Loucy (cell line): ENCODE measurements at regions not wholly inside any gene's neighbourhood (a gene's known extent, or its start where the extent isn't known, plus 50 kb on each side); places are given as distances from the start of the nearest gene placed in this dataset.

Experiments used
- H2AFZ ChIP-seq: fragments of 200-600 bp; sonication (generic); 2 replicates; pipeline ENCODE4 v1.6.0; 2016; ENCODE audit warnings: antibody characterized with exemption, mild to moderate bottlenecking, low read length, moderate library complexity
- H3F3A ChIP-seq: fragments of 200-600 bp; 2 replicates; pipeline ENCODE4 v1.6.0; 2016; ENCODE audit warnings: antibody characterized with exemption, low read depth, mild to moderate bottlenecking
- H3K27me3 ChIP-seq: fragments of 200-600 bp; sonication (generic); 2 replicates; pipeline ENCODE4 v1.6.1; 2014; ENCODE audit warnings: low read length, mild to moderate bottlenecking; ENCODE audit not compliant: insufficient read depth, poor library complexity, severe bottlenecking
- H3K36me3 ChIP-seq: fragments of 200-600 bp; sonication (generic); 2 replicates; pipeline ENCODE4 v1.6.1; 2016; ENCODE audit warnings: low read length; ENCODE audit not compliant: insufficient read depth
- H3K4me1 ChIP-seq: fragments of 200-600 bp; sonication (generic); 2 replicates; pipeline ENCODE4 v1.5.1; 2014; ENCODE audit warnings: low read length, mild to moderate bottlenecking; ENCODE audit not compliant: insufficient read depth, poor library complexity, severe bottlenecking
- H3K4me2 ChIP-seq: fragments of 200-600 bp; sonication (generic); 2 replicates; pipeline ENCODE4 v1.6.0; 2014; ENCODE audit warnings: antibody characterized with exemption, low read length, low read depth, mild to moderate bottlenecking; ENCODE audit not compliant: poor library complexity, severe bottlenecking
- H3K4me3 ChIP-seq: fragments of 200-600 bp; sonication (generic); 2 replicates; pipeline ENCODE4 v1.5.1; 2014; ENCODE audit warnings: low read length, mild to moderate bottlenecking, mixed read lengths; ENCODE audit not compliant: poor library complexity, severe bottlenecking
- H3K79me2 ChIP-seq: fragments of 200-600 bp; sonication (generic); 2 replicates; pipeline ENCODE4 v1.6.1; 2014; ENCODE audit warnings: low read length; ENCODE audit not compliant: insufficient read depth
- H3K9ac ChIP-seq: fragments of 200-600 bp; sonication (generic); 2 replicates; pipeline ENCODE4 v1.6.0; 2014; ENCODE audit warnings: mild to moderate bottlenecking, low read depth, low read length, moderate library complexity; ENCODE audit not compliant: poor library complexity, severe bottlenecking
- H3K9me2 ChIP-seq: fragments of 200-600 bp; sonication (generic); replicated peaks from 2 replicates; pipeline ENCODE4 v1.6.1; 2016; ENCODE audit warnings: low read depth, low read length, mixed read lengths
- H3K9me3 ChIP-seq: fragments of 200-600 bp; sonication (generic); 2 replicates; pipeline ENCODE4 v1.6.1; 2014; ENCODE audit warnings: mild to moderate bottlenecking, antibody characterized with exemption, low read length, low read depth; ENCODE audit not compliant: insufficient read depth
- H4K20me1 ChIP-seq: fragments of 200-600 bp; sonication (generic); 2 replicates; pipeline ENCODE4 v1.6.0; 2014; ENCODE audit warnings: antibody characterized with exemption, low read length, mild to moderate bottlenecking; ENCODE audit not compliant: insufficient read depth, poor library complexity, severe bottlenecking
- CTCF ChIP-seq: fragments of 200-600 bp; sonication (generic); conservative IDR thresholded peaks from 2 replicates; pipeline ENCODE4 v1.5.1; 2014; ENCODE audit warnings: mild to moderate bottlenecking, antibody characterized with exemption, low read length
- EZH2phosphoT487 ChIP-seq: fragments of 200-600 bp; IDR thresholded peaks from 2 replicates; pipeline ENCODE4 v1.6.1; 2018; ENCODE audit warnings: antibody characterized with exemption, mild to moderate bottlenecking, moderate library complexity, borderline replicate concordance

GRCh38 chr3:23083701-23084100 is 119.4 kb upstream of the UBE2E2 start:
- H3K79me2 ChIP-seq, result no peaks in the 10 kb centered on the region
- H3K27me3 ChIP-seq, result no peaks in the 10 kb centered on the region
- no peaks in the 10 kb centered on the region for H3K9me3 ChIP-seq
- TF ChIP-seq EZH2phosphoT487, result no peak
- TF ChIP-seq CTCF, result no peak
- peaks cover 5% of the 10 kb centered on the region for H3K4me1 ChIP-seq
- H2AFZ ChIP-seq, result no peak overlapping the region
- H3K9ac ChIP-seq, result no peak overlapping the region
- H3K36me3 ChIP-seq, result no peaks in the 10 kb centered on the region
- H3K4me3 ChIP-seq, result no peak overlapping the region
- no peaks in the 10 kb centered on the region for H3K9me2 ChIP-seq
- no peaks in the 10 kb centered on the region for H3F3A ChIP-seq
- no peak overlapping the region for H3K4me2 ChIP-seq
- H4K20me1 ChIP-seq, result no peaks in the 10 kb centered on the region

- no peaks in the 10 kb centered on the region for H3K79me2 ChIP-seq
- H3K9me2 ChIP-seq, result no peaks in the 10 kb centered on the region
- TF ChIP-seq CTCF, result no peak
- no peaks in the 10 kb centered on the region for H3K9me3 ChIP-seq
- H3K4me2 ChIP-seq, result no peak overlapping the region
- H3K4me3 ChIP-seq, result no peak overlapping the region
- no peaks in the 10 kb centered on the region for H3K27me3 ChIP-seq
- no peak overlapping the region for H3K9ac ChIP-seq
- H3K36me3 ChIP-seq, result no peaks in the 10 kb centered on the region
- no peak overlapping the region for H2AFZ ChIP-seq
- no peaks in the 10 kb centered on the region for H3F3A ChIP-seq
- no peaks in the 10 kb centered on the region for H4K20me1 ChIP-seq
- H3K4me1 ChIP-seq, result peaks cover 5% of the 10 kb centered on the region
Observed at GRCh38 chr3:23084367-23084766, 118.8 kb upstream of the UBE2E2 start.

GRCh38 chr3:23085261-23085660 is 117.9 kb upstream of the UBE2E2 start:
- H3K4me1 ChIP-seq, result no peaks in the 10 kb centered on the region
- H4K20me1 ChIP-seq, result no peaks in the 10 kb centered on the region
- H3K36me3 ChIP-seq, result no peaks in the 10 kb centered on the region
- H3K9ac ChIP-seq, result no peak overlapping the region
- TF ChIP-seq CTCF, result no peak
- TF ChIP-seq EZH2phosphoT487, result no peak
- no peak overlapping the region for H3K4me3 ChIP-seq
- no peaks in the 10 kb centered on the region for H3F3A ChIP-seq
- H3K4me2 ChIP-seq, result no peak overlapping the region
- H2AFZ ChIP-seq, result 0 out of 2 replicates have a peak overlapping the region, but pooled peaks have one; percentile 40
- no peaks in the 10 kb centered on the region for H3K9me3 ChIP-seq
- H3K27me3 ChIP-seq, result no peaks in the 10 kb centered on the region
- H3K79me2 ChIP-seq, result no peaks in the 10 kb centered on the region
- H3K9me2 ChIP-seq, result no peaks in the 10 kb centered on the region
